ENCODE measurements at regions not wholly inside any gene's neighbourhood (a gene's known extent, or its start where the extent isn't known, plus 50 kb on each side); places are given as distances from the start of the nearest gene placed in this dataset.

GRCh38 chr5:91884036-91884435 lies 500.9 kb upstream of the ARRDC3 start:
- no peak overlapping the region for H4K91ac ChIP-seq (ENCODE audit: low read depth, low read length)
- no peak overlapping the region for H2BK5ac ChIP-seq (ENCODE audit: low read depth, low read length, poor library complexity)
- H3K18ac ChIP-seq (ENCODE audit: low read length), result no peak overlapping the region
- H3K4ac ChIP-seq (ENCODE audit: low read depth, low read length), result no peak overlapping the region
- no peaks in the 10 kb centered on the region for H3K79me1 ChIP-seq (ENCODE audit: low read length)
- H3K27me3 ChIP-seq (ENCODE audit: insufficient read depth, low read length), result no peaks in the 10 kb centered on the region
- no peak overlapping the region for H2BK120ac ChIP-seq (ENCODE audit: insufficient read depth, low read length, poor library complexity)
- H3K4me3 ChIP-seq (ENCODE audit: low read depth, low read length), result no peak overlapping the region
- no peaks in the 10 kb centered on the region for H3K4me1 ChIP-seq (ENCODE audit: control insufficient read depth in 1 of 2, insufficient read depth in 2 of 2, low read length in 2 of 2)
- H3K14ac ChIP-seq (ENCODE audit: low read length), result no peak overlapping the region
- no peak overlapping the region for H3K27ac ChIP-seq (ENCODE audit: low read depth, low read length)
- no peak overlapping the region for H3K9ac ChIP-seq (ENCODE audit: low read length)
- no CpG with 5 or more reads among the region's 1 CpG for WGBS (ENCODE audit: extremely low coverage, insufficient coverage, insufficient read length)
- H3K4me2 ChIP-seq (ENCODE audit: low read length), result no peak overlapping the region
- H3K23ac ChIP-seq (ENCODE audit: low read length), result no peak overlapping the region
- H3K36me3 ChIP-seq (ENCODE audit: control insufficient read depth in 1 of 2, insufficient read depth in 2 of 2, low read length in 2 of 2), result no peaks in the 10 kb centered on the region
- no peak overlapping the region for H2AFZ ChIP-seq (ENCODE audit: insufficient read depth, low read length, poor library complexity)
- H3K79me2 ChIP-seq (ENCODE audit: control insufficient read depth, insufficient read depth, low read length, poor library complexity), result no peaks in the 10 kb centered on the region
- H3K9me3 ChIP-seq (ENCODE audit: insufficient read depth, low read depth, low read length), result no peaks in the 10 kb centered on the region
- H4K12ac ChIP-seq (ENCODE audit: low read depth, low read length), result no peak overlapping the region
- H4K8ac ChIP-seq (ENCODE audit: low read depth, low read length), result no peak overlapping the region
- no peak overlapping the region for H2BK12ac ChIP-seq (ENCODE audit: low read length)
- H2AK5ac ChIP-seq (ENCODE audit: low read length), result no peak overlapping the region
- DNase-seq, result no peak

- H2BK120ac ChIP-seq (ENCODE audit: insufficient read depth, low read length, poor library complexity), result no peak overlapping the region
- no peak overlapping the region for H3K27ac ChIP-seq (ENCODE audit: low read depth, low read length)
- no peaks in the 10 kb centered on the region for H3K4me1 ChIP-seq (ENCODE audit: control insufficient read depth in 1 of 2, insufficient read depth in 2 of 2, low read length in 2 of 2)
- H3K36me3 ChIP-seq (ENCODE audit: control insufficient read depth in 1 of 2, insufficient read depth in 2 of 2, low read length in 2 of 2), result no peaks in the 10 kb centered on the region
- no peak overlapping the region for H2BK12ac ChIP-seq (ENCODE audit: low read length)
- H2AK5ac ChIP-seq (ENCODE audit: low read length), result no peak overlapping the region
- H3K4ac ChIP-seq (ENCODE audit: low read depth, low read length), result no peak overlapping the region
- H4K91ac ChIP-seq (ENCODE audit: low read depth, low read length), result no peak overlapping the region
- H3K4me3 ChIP-seq (ENCODE audit: low read depth, low read length), result no peak overlapping the region
- H4K8ac ChIP-seq (ENCODE audit: low read depth, low read length), result no peak overlapping the region
- H2AFZ ChIP-seq (ENCODE audit: insufficient read depth, low read length, poor library complexity), result no peak overlapping the region
- no peaks in the 10 kb centered on the region for H3K27me3 ChIP-seq (ENCODE audit: insufficient read depth, low read length)
- H3K79me2 ChIP-seq (ENCODE audit: control insufficient read depth, insufficient read depth, low read length, poor library complexity), result no peaks in the 10 kb centered on the region
- H3K9me3 ChIP-seq (ENCODE audit: insufficient read depth, low read depth, low read length), result no peaks in the 10 kb centered on the region
- H2BK5ac ChIP-seq (ENCODE audit: low read depth, low read length, poor library complexity), result no peak overlapping the region
- no peaks in the 10 kb centered on the region for H3K79me1 ChIP-seq (ENCODE audit: low read length)
- H3K9ac ChIP-seq (ENCODE audit: low read length), result no peak overlapping the region
- no peak overlapping the region for H3K18ac ChIP-seq (ENCODE audit: low read length)
- H3K23ac ChIP-seq (ENCODE audit: low read length), result no peak overlapping the region
- H3K14ac ChIP-seq (ENCODE audit: low read length), result no peak overlapping the region
- WGBS (ENCODE audit: extremely low coverage, insufficient coverage, insufficient read length), result no CpG with 5 or more reads among the region's 9 CpGs
- DNase-seq, result no peak
- no peak overlapping the region for H3K4me2 ChIP-seq (ENCODE audit: low read length)
- H4K12ac ChIP-seq (ENCODE audit: low read depth, low read length), result no peak overlapping the region
Observed at GRCh38 chr5:91875196-91875779, 492.2 kb upstream of the ARRDC3 start.

DNA sequence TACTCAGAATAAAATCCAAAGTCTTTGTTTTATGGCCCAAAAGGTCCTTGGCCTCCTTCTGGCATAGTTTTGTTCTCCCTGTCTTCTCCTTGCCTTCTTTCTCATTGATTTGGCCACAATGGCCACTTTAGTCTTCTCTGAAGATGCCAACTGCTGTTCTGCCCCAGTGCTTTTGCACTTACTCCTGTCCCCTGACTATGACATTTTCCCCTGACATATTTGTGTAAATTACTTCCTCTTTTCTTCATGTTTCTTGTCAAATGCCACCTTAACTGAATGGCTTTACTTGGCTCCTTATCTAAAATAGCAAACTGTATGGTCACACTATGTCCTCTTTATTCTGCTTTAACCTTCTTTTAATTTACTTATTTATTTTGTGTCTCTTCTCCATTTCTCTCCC lies 484.7 kb upstream of the ARRDC3 start:
- H3K4me1 ChIP-seq (ENCODE audit: control insufficient read depth in 1 of 2, insufficient read depth in 2 of 2, low read length in 2 of 2), result no peaks in the 10 kb centered on the region

GRCh38 chr5:91865915-91866314 lies 482.8 kb upstream of the ARRDC3 start:
- no peak overlapping the region for H3K4me3 ChIP-seq (ENCODE audit: low read depth, low read length)
- H2BK5ac ChIP-seq (ENCODE audit: low read depth, low read length, poor library complexity), result no peak overlapping the region
- H4K91ac ChIP-seq (ENCODE audit: low read depth, low read length), result no peak overlapping the region
- H3K27me3 ChIP-seq (ENCODE audit: insufficient read depth, low read length), result no peaks in the 10 kb centered on the region
- H3K23ac ChIP-seq (ENCODE audit: low read length), result no peak overlapping the region
- H3K4me2 ChIP-seq (ENCODE audit: low read length), result no peak overlapping the region
- no peak overlapping the region for H3K9ac ChIP-seq (ENCODE audit: low read length)
- H2BK120ac ChIP-seq (ENCODE audit: insufficient read depth, low read length, poor library complexity), result no peak overlapping the region
- H2BK12ac ChIP-seq (ENCODE audit: low read length), result no peak overlapping the region
- H2AFZ ChIP-seq (ENCODE audit: insufficient read depth, low read length, poor library complexity), result no peak overlapping the region
- no peak for DNase-seq
- H3K79me2 ChIP-seq (ENCODE audit: control insufficient read depth, insufficient read depth, low read length, poor library complexity), result no peaks in the 10 kb centered on the region
- no peak overlapping the region for H2AK5ac ChIP-seq (ENCODE audit: low read length)
- no peaks in the 10 kb centered on the region for H3K79me1 ChIP-seq (ENCODE audit: low read length)
- no peaks in the 10 kb centered on the region for H3K9me3 ChIP-seq (ENCODE audit: insufficient read depth, low read depth, low read length)
- no peak overlapping the region for H3K18ac ChIP-seq (ENCODE audit: low read length)
- no peak overlapping the region for H3K27ac ChIP-seq (ENCODE audit: low read depth, low read length)
- H3K4ac ChIP-seq (ENCODE audit: low read depth, low read length), result no peak overlapping the region
- H4K8ac ChIP-seq (ENCODE audit: low read depth, low read length), result no peak overlapping the region
- no peaks in the 10 kb centered on the region for H3K4me1 ChIP-seq (ENCODE audit: control insufficient read depth in 1 of 2, insufficient read depth in 2 of 2, low read length in 2 of 2)
- no peak overlapping the region for H3K14ac ChIP-seq (ENCODE audit: low read length)
- no peak overlapping the region for H4K12ac ChIP-seq (ENCODE audit: low read depth, low read length)
- H3K36me3 ChIP-seq (ENCODE audit: control insufficient read depth in 1 of 2, insufficient read depth in 2 of 2, low read length in 2 of 2), result no peaks in the 10 kb centered on the region

More for the DNA sequence above, 484.7 kb upstream of the ARRDC3 start:
- no peak overlapping the region for H4K91ac ChIP-seq (ENCODE audit: low read depth, low read length)
- H3K14ac ChIP-seq (ENCODE audit: low read length), result no peak overlapping the region
- no peak overlapping the region for H2BK5ac ChIP-seq (ENCODE audit: low read depth, low read length, poor library complexity)
- no peak overlapping the region for H2BK12ac ChIP-seq (ENCODE audit: low read length)
- no peak overlapping the region for H4K8ac ChIP-seq (ENCODE audit: low read depth, low read length)
- no peak for DNase-seq
- H2AK5ac ChIP-seq (ENCODE audit: low read length), result no peak overlapping the region
- H3K79me2 ChIP-seq (ENCODE audit: control insufficient read depth, insufficient read depth, low read length, poor library complexity), result no peaks in the 10 kb centered on the region
- H2BK120ac ChIP-seq (ENCODE audit: insufficient read depth, low read length, poor library complexity), result no peak overlapping the region
- no peaks in the 10 kb centered on the region for H3K36me3 ChIP-seq (ENCODE audit: control insufficient read depth in 1 of 2, insufficient read depth in 2 of 2, low read length in 2 of 2)
- no peak overlapping the region for H2AFZ ChIP-seq (ENCODE audit: insufficient read depth, low read length, poor library complexity)
- H4K12ac ChIP-seq (ENCODE audit: low read depth, low read length), result no peak overlapping the region
- H3K4me3 ChIP-seq (ENCODE audit: low read depth, low read length), result no peak overlapping the region
- H3K18ac ChIP-seq (ENCODE audit: low read length), result no peak overlapping the region
- H3K4me2 ChIP-seq (ENCODE audit: low read length), result no peak overlapping the region
- no peaks in the 10 kb centered on the region for H3K79me1 ChIP-seq (ENCODE audit: low read length)
- H3K23ac ChIP-seq (ENCODE audit: low read length), result no peak overlapping the region
- no peaks in the 10 kb centered on the region for H3K27me3 ChIP-seq (ENCODE audit: insufficient read depth, low read length)
- H3K9me3 ChIP-seq (ENCODE audit: insufficient read depth, low read depth, low read length), result no peaks in the 10 kb centered on the region
- no peak overlapping the region for H3K9ac ChIP-seq (ENCODE audit: low read length)
- H3K27ac ChIP-seq (ENCODE audit: low read depth, low read length), result no peak overlapping the region
- no peak overlapping the region for H3K4ac ChIP-seq (ENCODE audit: low read depth, low read length)
